Spinal cord (tissue), 9 donors: ENCODE measurements at regions not wholly inside any gene's neighbourhood (a gene's known extent, or its start where the extent isn't known, plus 50 kb on each side); places are given as distances from the start of the nearest gene placed in this dataset.
A peak's percentile ranks its signal among the peaks of the same experiment; 100 is the strongest.

Source experiments
- DNase-seq, 6 donors: peaks; one replicate each; pipeline versions ENCODE4 v3.0.0 to v3.0.0-alpha.2; 2013 to 2015; ENCODE audit warnings: low spot score in 6 of 6, low read depth in 4 of 6
- H3K27ac ChIP-seq: one replicate; pipeline ENCODE4 v1.5.1; 2013; ENCODE audit warnings: low read depth, low read length, control low read depth
- H3K27me3 ChIP-seq: one replicate; pipeline ENCODE4 v1.6.1; 2013; ENCODE audit warnings: low read length; ENCODE audit not compliant: control insufficient read depth, insufficient read depth
- H3K36me3 ChIP-seq: one replicate; pipeline ENCODE4 v1.6.1; 2013; ENCODE audit warnings: low read length; ENCODE audit not compliant: control insufficient read depth, insufficient read depth
- H3K4me1 ChIP-seq: one replicate; pipeline ENCODE4 v1.6.1; 2013; ENCODE audit warnings: low read length; ENCODE audit not compliant: control insufficient read depth, insufficient read depth
- H3K4me3 ChIP-seq: one replicate; pipeline ENCODE4 v1.5.1; 2013; ENCODE audit warnings: low read depth, low read length, control low read depth
- H3K9me3 ChIP-seq: one replicate; pipeline ENCODE4 v1.6.1; 2013; ENCODE audit warnings: low read length; ENCODE audit not compliant: control insufficient read depth, insufficient read depth
- WGBS: methylation state at CpG from one replicate; pipeline ENCODE4 v1.1.5; 2013; ENCODE audit warnings: missing lambda C conversion rate; ENCODE audit not compliant: insufficient coverage; 5-methylcytosine and 5-hydroxymethylcytosine counted together
- donor health status: healthy.

DNA sequence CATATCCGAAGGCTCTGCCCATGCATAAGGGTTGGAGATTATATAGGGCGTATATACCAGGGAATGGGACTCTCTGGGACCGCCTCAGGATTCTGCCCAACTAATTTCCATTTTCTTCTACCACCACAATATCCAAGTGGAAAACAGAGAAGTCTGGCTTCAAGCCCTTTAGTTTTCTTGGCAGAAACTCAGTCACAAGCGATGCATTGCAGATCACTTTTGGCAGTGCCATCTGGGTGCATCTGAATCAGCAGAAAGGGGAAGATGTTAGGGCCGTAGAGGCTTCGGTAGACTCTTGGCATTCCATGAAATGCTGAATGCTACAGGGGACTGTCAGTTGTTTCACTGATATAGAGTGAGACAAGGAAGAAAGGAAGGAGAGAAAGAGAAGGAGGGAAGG is 94.1 kb upstream of the FAM9B start:
- H3K27ac ChIP-seq, result no peak overlapping the region
- H3K36me3 ChIP-seq, result no peaks in the 10 kb centered on the region
- no peaks in the 10 kb centered on the region for H3K9me3 ChIP-seq
- 50% methylated on average over 3 of the region's 6 CpGs for WGBS
- H3K4me1 ChIP-seq, result no peaks in the 10 kb centered on the region
- no peaks in the 10 kb centered on the region for H3K27me3 ChIP-seq
- no peak overlapping the region for H3K4me3 ChIP-seq
- DNase-seq, result peak in 2 of 6 donors; percentile 12 to 91

DNA sequence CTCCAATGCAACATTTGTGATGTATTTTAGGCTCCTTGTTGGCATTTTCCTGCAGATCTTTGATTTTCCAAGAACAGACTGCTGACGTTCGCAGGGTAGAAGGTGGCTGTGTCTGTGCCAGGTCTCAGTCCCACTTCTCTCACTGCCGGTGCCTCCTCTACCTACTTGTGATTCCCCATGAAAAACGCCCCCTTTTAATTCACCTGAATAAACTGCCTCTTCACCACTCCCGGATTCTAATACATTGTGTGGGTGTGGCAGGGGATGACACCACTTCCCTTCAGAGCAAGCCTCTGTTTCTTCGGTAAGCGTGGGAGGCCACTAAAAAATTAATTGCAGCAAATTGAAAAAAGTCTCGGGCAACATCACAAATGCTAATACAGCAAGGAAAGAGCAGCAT is 96.1 kb upstream of the FAM9B start:
- Histone ChIP-seq H3K9me3 (no peaks in the 10 kb centered on the region), H3K4me3 (no peak overlapping the region), H3K4me1 (no peaks in the 10 kb centered on the region), H3K36me3 (no peaks in the 10 kb centered on the region), H3K27ac (no peak overlapping the region), H3K27me3 (no peaks in the 10 kb centered on the region)
- no CpG with 5 or more reads among the region's 8 CpGs for WGBS
- no peak for DNase-seq

DNA sequence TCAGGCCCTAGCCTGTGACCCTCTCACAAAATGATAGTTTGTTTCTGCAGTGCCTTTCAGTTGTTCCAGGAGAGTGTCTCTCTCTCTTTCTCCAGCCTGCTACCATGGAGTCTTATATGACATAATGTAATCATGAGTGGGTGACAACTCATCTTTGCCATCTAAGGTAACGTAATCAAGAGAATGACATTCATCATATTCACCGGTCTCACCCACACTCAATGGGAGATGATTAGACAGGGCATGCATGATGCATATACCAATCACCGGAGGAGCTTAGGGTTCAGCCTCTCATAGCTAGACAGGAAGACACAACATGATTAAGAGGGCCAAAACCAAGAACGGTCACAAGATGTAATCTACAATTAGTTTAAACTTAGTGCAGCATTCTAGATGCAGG is 97.1 kb upstream of the FAM9B start:
- Histone ChIP-seq H3K27ac (no peak overlapping the region), H3K4me3 (no peak overlapping the region), H3K27me3 (no peaks in the 10 kb centered on the region), H3K36me3 (no peaks in the 10 kb centered on the region), H3K4me1 (no peaks in the 10 kb centered on the region), H3K9me3 (no peaks in the 10 kb centered on the region)
- DNase-seq, result no peak
- WGBS, result 83% methylated on average over 1 of the region's 4 CpGs

DNA sequence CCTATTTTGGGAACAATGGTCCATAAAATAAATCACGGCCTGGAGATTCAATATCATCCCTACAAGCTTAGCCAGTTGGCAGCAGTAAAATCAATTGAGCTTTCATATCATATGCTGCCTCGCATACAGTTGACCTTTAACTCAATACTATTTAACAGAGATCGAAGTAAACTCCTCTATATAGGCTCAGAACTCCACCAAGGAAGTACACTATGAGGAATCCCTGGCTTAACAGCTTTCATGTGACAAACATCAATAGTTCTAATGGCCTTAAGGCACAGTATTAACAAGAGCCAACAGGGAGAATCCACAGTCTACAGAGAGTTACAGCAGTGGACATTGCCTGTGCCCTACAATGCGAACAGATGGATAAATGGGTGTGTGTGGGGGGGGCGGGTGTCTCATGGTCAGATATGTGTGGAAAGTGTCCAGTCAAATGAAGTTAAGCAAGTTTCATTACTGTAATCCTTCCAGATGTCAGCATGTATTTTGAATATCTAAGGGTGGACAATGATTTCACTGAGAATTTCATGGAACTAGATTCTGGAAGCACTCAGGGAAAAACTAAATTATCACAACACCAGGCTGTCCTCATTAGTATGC is 98.2 kb upstream of the FAM9B start:
- no peaks in the 10 kb centered on the region for H3K4me1 ChIP-seq
- no peak for DNase-seq
- WGBS, result 85% methylated on average over 3 of the region's 5 CpGs
- H3K9me3 ChIP-seq, result no peaks in the 10 kb centered on the region
- H3K27me3 ChIP-seq, result no peaks in the 10 kb centered on the region
- H3K36me3 ChIP-seq, result no peaks in the 10 kb centered on the region
- H3K27ac ChIP-seq, result no peak overlapping the region
- H3K4me3 ChIP-seq, result no peak overlapping the region

DNA sequence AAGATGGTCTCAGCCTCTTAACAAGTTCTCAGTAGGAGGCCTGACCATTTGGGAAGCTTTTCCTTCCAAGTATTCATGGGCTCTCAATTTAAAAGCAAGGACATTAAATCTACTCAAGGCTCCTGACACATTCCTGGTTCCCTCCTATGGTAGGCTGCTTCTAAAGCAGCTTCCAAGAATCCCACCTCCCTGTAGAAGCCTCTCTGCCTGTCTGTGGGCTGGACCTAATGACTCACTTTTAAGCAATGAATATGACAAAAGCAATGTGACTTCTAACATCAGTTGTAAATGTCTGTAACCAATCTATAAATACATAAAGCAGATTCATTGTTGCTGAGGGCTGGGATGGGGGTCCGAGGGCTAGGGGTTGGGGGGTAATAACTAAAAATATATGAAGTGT is 99.5 kb upstream of the FAM9B start:
- H3K27ac ChIP-seq, result no peak overlapping the region
- H3K9me3 ChIP-seq, result no peaks in the 10 kb centered on the region
- H3K4me3 ChIP-seq, result no peak overlapping the region
- no peaks in the 10 kb centered on the region for H3K27me3 ChIP-seq
- no peak for DNase-seq
- WGBS, result no CpG with 5 or more reads among the region's 1 CpG
- no peaks in the 10 kb centered on the region for H3K4me1 ChIP-seq
- H3K36me3 ChIP-seq, result no peaks in the 10 kb centered on the region

DNA sequence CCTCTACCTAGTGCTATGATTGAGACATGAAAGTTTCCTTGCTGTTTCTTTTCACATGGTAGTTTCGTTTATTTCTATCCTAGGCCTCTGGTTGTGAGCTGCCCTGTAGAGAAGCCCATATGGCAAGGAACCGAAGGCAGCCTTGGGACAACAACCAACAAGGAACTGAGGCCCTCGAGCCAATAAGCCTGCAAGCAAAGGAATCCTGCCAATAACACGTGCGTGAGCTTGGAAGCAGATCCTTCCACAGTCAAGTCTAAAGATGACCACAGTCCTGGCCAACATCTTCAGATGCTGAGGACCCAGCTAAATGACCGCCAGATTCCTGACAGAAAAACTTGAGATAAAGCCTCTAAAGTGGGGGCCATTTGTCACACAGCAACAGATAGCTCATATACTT is 100.4 kb upstream of the FAM9B start:
- Histone ChIP-seq H3K36me3 (no peaks in the 10 kb centered on the region), H3K4me1 (no peaks in the 10 kb centered on the region), H3K9me3 (no peaks in the 10 kb centered on the region), H3K27ac (no peak overlapping the region), H3K27me3 (no peaks in the 10 kb centered on the region), H3K4me3 (no peak overlapping the region)
- WGBS, result 86% methylated on average over 5 of the region's 6 CpGs
- DNase-seq, result peak in 1 of 6 donors; percentile 39

DNA sequence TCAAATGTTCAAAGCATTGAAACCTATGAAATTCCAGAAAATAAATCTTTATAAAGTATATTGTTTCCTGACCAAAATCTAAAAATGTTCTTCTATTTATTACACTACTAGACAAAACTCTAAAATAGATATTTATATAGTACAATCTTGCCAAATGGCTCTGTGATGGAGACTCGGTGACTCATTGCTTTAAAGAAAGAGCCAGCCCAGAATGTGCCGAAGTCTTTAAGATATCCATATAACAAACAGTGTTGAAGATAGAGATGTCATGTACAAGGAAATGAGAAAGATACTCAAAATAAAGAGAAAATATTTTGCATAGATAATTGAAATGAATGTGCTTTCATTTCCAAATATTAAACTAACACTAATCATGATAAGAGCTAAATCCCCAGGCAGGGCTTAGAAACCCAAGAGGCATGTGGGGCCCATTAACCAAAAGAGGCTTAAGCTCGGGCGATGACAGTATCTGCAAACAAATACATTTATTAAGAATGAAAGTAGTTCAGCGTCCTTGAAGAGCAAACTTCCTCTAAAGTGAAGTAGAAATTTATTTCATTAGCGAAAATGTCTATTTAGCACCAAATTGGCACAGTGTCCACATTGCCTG is 102.1 kb upstream of the FAM9B start:
- no peak overlapping the region for H3K4me3 ChIP-seq
- H3K4me1 ChIP-seq, result no peaks in the 10 kb centered on the region
- H3K27me3 ChIP-seq, result no peaks in the 10 kb centered on the region
- H3K36me3 ChIP-seq, result no peaks in the 10 kb centered on the region
- DNase-seq, result no peak
- no peak overlapping the region for H3K27ac ChIP-seq
- no peaks in the 10 kb centered on the region for H3K9me3 ChIP-seq
- no CpG with 5 or more reads among the region's 6 CpGs for WGBS

DNA sequence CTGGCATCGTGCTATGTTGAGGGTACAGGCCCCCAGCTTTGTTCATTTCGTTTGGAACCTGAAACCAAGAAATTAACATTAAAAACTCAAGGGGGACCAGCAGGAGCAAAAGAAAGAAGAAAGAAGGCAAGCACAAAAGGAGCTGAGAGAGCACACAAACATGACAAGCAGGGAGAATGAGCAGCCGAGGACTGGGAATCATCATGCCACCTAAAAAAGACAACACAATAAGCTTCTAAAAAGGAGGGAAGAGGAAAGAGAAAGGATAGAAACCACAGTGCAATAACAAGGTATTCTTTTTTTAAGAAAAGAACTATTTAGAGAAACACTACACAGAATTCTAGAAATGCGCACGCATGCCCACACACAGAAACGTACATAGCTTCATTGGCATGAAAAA is 103.2 kb upstream of the FAM9B start:
- Histone ChIP-seq H3K9me3 (no peaks in the 10 kb centered on the region), H3K27ac (no peak overlapping the region), H3K36me3 (no peaks in the 10 kb centered on the region), H3K27me3 (no peaks in the 10 kb centered on the region), H3K4me1 (no peaks in the 10 kb centered on the region), H3K4me3 (no peak overlapping the region)
- no peak for DNase-seq
- WGBS, result 96% methylated on average over 4 of the region's 6 CpGs

DNA sequence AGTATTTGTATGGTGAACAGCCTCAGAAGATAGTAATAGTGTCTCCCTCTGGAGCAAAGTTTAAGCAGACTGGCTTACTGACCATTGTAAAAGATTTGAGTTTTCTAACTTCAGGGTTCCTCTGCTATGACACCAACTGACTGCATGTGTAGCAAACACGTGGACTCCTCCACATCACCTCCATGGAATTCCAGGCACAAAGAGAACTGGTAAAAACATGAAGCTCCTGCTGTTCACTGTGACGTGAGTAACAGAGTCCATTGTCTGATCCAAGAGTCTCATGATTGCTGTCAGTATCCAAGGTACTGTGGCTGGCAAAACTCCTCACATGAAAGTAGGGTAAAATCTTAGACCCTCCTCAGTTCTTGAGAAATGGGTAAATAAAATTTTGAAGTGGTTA is 107.6 kb upstream of the FAM9B start:
- Histone ChIP-seq H3K36me3 (no peaks in the 10 kb centered on the region), H3K9me3 (no peaks in the 10 kb centered on the region), H3K4me3 (no peak overlapping the region), H3K27me3 (peaks cover 3% of the 10 kb centered on the region), H3K27ac (no peak overlapping the region), H3K4me1 (no peaks in the 10 kb centered on the region)
- no CpG with 5 or more reads among the region's 2 CpGs for WGBS
- peak in 1 of 6 donors; percentile 1 for DNase-seq

DNA sequence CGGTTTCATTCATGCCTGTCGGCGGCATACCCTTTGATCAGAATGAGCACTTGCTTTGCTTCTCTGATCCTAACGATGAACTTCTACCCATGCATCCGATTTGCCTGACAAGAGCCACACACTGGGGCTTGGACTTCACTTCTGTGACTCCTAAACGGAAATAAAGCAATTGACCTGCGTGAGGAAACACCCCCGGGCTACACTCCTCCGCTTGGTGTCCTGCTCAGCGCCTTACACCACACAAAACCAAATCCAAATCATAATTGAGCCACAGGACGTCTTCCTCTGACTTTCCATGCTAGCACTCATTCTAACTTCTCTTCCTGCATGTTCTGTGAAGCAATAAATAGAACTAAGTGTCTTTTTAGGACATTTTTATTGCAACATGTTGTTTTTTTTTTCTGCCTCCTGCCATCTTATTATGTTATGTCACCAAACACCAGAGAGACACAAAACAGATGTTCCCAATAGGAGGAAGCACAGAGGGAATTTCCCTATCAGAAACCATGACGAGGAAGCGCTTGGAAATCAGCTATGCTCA is 110.8 kb upstream of the FAM9B start:
- DNase-seq, result peak in 1 of 6 donors; percentile 1
- Histone ChIP-seq H3K4me3 (no peak overlapping the region), H3K9me3 (no peaks in the 10 kb centered on the region), H3K4me1 (peaks cover 12% of the 10 kb centered on the region), H3K36me3 (no peaks in the 10 kb centered on the region), H3K27ac (no peak overlapping the region), H3K27me3 (peaks cover 5% of the 10 kb centered on the region)
- 49% methylated on average over 10 of the region's 13 CpGs for WGBS
